Skeletal muscle tissue (tissue), 3 donors: ENCODE measurements at regions not wholly inside any gene's neighbourhood (a gene's known extent, or its start where the extent isn't known, plus 50 kb on each side); places are given as distances from the start of the nearest gene placed in this dataset.

ENCODE experiments used
- H3K27ac ChIP-seq: one replicate; pipeline ENCODE4 v1.7.0; 2013; ENCODE audit warnings: mild to moderate bottlenecking, low read depth, low read length, inconsistent platforms
- H3K27me3 ChIP-seq, 3 donors: one replicate each; pipeline ENCODE4 v1.7.0; 2013; ENCODE audit warnings: low read length in 3 of 3; ENCODE audit not compliant: control insufficient read depth in 3 of 3, insufficient read depth in 3 of 3
- H3K36me3 ChIP-seq, 3 donors: one replicate each; pipeline ENCODE4 v1.7.0; 2013; ENCODE audit warnings: low read length in 3 of 3; ENCODE audit not compliant: control insufficient read depth in 3 of 3, insufficient read depth in 3 of 3
- H3K4me1 ChIP-seq, 3 donors: one replicate each; pipeline ENCODE4 v1.7.0; 2013; ENCODE audit warnings: low read length in 3 of 3, mild to moderate bottlenecking in 3 of 3; ENCODE audit not compliant: control insufficient read depth in 3 of 3, insufficient read depth in 3 of 3
- H3K4me3 ChIP-seq, 3 donors: one replicate each; pipeline ENCODE4 v1.7.0; 2013; ENCODE audit warnings: low read length in 3 of 3
- H3K9ac ChIP-seq, 3 donors: one replicate each; pipeline ENCODE4 v1.7.0; 2013; ENCODE audit warnings: low read length in 3 of 3, mild to moderate bottlenecking in 3 of 3, moderate library complexity in 2 of 3, low read depth in 1 of 3
- H3K9me3 ChIP-seq, 3 donors: one replicate each; pipeline ENCODE4 v1.7.0; 2013; ENCODE audit warnings: low read length in 3 of 3; ENCODE audit not compliant: control insufficient read depth in 3 of 3
- donor health status: Osteomylitis.

DNA sequence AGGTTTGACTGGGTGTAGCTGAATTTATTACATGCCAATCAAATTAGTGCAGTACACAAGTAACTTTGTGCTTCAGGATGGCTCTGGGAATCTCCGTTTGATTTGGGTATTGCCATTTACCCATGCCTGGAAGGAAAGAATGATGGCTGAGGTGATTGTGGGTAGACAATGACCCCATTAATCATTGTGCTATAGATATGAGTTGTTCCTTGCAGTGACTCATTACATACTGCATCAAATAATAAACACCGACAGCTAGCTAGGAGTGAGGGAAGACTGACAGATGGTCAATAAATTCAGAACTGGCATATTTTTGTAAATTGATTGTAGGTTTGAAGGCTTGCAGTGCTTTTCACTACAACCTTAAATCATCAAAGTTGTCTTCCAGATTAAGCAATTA is 1069.5 kb downstream of the DIAPH3 start:
- Histone ChIP-seq H3K9me3 (no peaks in the 10 kb centered on the region), H3K9ac (no peak overlapping the region), H3K27me3 (no peaks in the 10 kb centered on the region), H3K36me3 (no peaks in the 10 kb centered on the region), H3K4me1 (no peaks in the 10 kb centered on the region), H3K4me3 (no peak overlapping the region), H3K27ac (no peak overlapping the region)

DNA sequence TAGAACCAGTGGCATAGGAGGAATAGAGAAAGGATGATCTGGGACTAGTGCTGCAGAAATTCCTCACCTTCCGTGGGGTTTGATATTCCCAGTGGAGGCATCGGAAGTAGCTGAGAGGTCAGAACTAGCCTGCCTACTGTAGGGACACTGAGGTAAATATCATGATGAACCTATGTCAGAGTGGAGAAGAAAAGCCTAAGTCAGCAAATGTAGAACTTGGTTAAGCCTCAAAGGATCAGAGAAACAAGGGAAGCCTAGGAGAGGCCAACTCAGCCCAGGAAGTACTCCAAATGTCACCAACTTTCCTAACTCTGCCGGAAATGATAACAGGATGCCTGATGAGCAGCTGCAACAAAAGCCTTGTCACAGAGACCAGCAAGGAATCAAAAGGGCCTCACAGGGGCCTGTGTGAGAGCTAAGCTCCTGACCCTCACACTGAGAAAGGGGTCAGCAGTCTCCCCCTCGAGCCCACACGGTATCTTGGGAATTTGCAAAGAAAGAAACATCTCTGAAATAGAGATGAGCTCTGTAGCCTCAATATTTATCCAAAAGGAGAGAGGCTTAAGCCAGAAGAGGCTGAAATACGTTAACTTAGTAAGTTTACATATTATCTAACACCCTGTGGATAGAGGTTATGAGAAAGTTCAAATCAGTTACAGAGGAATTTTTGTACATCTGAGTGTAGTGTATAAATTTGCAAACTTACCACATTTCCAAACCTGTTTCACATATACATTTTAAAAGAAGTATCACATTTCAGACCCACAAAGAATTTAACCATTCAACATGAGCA is 1064.3 kb downstream of the DIAPH3 start:
- Histone ChIP-seq H3K27ac (no peak overlapping the region), H3K36me3 (no peaks in the 10 kb centered on the region), H3K9ac (no peak overlapping the region), H3K4me3 (no peak overlapping the region), H3K27me3 (no peaks in the 10 kb centered on the region), H3K4me1 (no peaks in the 10 kb centered on the region), H3K9me3 (no peaks in the 10 kb centered on the region)

DNA sequence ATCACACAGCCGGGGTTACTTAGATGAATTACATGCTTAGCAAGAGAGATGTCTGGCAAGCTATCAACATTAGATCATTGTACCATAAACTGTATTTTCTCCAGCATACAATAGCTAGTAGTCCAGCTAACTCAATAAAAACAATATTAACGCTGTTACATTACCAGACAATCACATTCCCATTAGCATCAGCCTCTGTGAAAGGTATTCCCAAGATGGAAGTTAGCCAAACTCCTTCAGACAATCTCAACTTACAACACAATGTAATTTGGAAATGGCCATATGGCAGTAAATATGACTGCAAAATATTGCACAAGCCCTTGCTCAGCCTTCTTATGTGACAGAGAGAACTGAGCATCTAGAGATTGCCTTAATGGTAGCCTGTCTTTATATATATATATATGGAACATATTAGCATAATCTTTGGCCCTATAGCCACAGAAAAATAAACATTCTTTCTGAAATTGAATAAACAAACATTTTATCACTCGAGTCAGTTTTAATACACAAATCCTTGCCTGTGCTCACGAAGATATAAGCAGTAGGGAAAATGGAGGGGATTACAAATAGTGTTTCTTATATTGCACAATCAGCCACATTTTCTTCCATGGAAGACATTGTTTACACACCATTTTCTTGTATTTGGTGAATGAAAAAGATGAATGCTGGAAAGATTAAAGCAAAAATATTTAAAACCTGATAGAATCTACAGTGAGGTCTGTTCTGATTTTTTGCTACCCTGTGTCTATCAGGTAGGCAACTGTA is 1060.5 kb downstream of the DIAPH3 start:
- Histone ChIP-seq H3K4me1 (no peaks in the 10 kb centered on the region), H3K27me3 (no peaks in the 10 kb centered on the region)

DNA sequence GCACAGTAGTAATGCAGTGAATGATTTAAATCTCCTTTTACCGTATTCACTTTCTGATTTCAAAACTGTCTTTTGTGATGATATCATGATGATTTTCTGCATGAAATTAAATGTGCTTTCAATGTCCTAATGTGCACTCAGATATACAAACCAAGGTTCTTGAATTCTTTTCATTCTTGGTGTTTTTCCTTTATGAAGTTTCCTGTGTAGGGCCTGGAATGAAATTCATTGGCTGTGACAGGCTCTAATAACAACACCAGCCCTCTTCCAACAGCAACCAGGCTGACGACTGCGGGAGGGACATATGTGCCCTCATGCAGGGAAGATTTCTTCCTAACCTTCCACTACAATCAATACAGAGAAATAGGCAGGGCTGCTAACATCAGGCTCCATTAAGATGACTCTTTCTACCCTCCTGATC is 1052.0 kb downstream of the DIAPH3 start:
- Histone ChIP-seq H3K27ac (no peak overlapping the region), H3K9ac (no peak overlapping the region), H3K4me1 (no peaks in the 10 kb centered on the region), H3K4me3 (no peak overlapping the region), H3K36me3 (no peaks in the 10 kb centered on the region), H3K27me3 (no peaks in the 10 kb centered on the region), H3K9me3 (no peaks in the 10 kb centered on the region)

More for the DNA sequence above, 1060.5 kb downstream of the DIAPH3 start:
- Histone ChIP-seq H3K9ac (no peak overlapping the region), H3K9me3 (no peaks in the 10 kb centered on the region), H3K4me3 (no peak overlapping the region), H3K36me3 (no peaks in the 10 kb centered on the region), H3K27ac (no peak overlapping the region)

DNA sequence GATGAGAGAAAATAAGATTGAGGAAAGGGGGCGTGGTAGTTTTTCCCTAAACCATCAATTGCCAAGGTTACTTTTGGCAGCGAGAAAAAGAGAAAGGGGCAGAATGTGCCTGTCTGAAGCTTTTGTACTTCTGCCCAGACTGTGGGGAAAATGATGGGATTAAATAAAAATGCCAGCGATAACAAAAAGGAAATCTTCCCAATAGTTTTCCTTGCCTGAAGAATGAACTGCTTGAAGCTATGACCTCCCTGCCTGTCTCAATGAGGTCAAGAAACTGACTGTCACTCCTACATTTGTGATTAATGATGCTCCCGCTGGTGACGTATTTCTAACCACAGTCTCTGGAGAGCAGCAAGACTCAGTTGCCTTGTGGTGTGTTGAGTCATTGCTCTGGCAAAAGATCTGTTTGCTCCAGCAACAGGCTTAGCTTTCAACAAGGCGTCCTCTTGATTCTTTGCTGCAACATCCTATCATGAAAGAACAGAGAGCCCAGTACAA is 1051.5 kb downstream of the DIAPH3 start:
- H3K4me1 ChIP-seq: no peaks in the 10 kb centered on the region
- H3K4me3 ChIP-seq: no peak overlapping the region
- H3K9me3 ChIP-seq: no peaks in the 10 kb centered on the region
- H3K27me3 ChIP-seq: no peaks in the 10 kb centered on the region
- H3K27ac ChIP-seq: no peak overlapping the region
- no peaks in the 10 kb centered on the region for H3K36me3 ChIP-seq
- H3K9ac ChIP-seq: no peak overlapping the region

DNA sequence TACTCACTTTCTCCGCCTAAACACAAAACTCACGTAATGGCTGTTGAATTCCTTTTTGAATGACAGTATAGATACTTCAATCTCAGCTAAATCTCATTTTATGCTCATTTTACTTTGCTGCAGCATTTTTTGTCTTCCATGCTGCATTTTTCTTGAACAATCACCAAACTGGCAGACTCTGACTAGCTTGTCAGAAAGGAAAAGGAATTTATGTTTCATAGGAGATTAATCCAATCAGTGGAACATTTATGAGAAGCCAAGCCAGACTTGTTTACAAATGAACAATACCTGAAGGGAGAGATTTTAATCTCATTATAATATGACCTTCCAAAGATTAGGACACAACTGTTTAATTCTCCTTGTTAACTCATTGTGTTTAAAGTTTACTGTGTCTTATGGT is 1044.3 kb downstream of the DIAPH3 start:
- H3K36me3 ChIP-seq: no peaks in the 10 kb centered on the region
- no peak overlapping the region for H3K27ac ChIP-seq
- H3K9me3 ChIP-seq: no peaks in the 10 kb centered on the region
- peaks cover 0 to 2% (median 0%) of the 10 kb centered on the region in 3 donors for H3K27me3 ChIP-seq
- H3K4me3 ChIP-seq: no peak overlapping the region
- H3K4me1 ChIP-seq: no peaks in the 10 kb centered on the region
- no peak overlapping the region for H3K9ac ChIP-seq

DNA sequence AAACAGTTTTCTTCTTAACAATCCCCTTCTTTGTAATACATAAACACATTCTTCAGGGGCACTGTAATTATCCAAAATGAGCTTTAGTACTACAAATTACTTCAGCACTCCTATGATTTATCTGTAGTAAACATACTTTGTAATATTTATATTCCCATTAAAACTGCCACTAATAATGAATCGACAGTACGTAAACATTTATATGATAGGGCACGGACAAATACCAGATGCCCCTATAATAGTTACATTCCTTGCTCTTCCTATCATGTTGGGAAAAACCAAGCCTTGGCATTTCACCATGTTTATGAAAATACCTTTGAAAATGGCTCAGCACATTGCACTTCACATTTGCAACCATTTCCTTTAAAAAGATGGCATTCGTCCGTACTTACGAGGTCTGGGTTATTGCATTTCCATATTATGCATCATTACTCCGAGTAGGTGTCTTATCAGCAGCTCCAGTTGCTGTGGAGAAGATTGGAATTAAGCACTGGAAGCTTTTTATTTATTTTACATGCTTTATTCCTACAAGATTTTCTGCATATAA is 1043.4 kb downstream of the DIAPH3 start:
- Histone ChIP-seq H3K27ac (no peak overlapping the region), H3K27me3 (peaks cover 0 to 2% (median 0%) of the 10 kb centered on the region in 3 donors)

DNA sequence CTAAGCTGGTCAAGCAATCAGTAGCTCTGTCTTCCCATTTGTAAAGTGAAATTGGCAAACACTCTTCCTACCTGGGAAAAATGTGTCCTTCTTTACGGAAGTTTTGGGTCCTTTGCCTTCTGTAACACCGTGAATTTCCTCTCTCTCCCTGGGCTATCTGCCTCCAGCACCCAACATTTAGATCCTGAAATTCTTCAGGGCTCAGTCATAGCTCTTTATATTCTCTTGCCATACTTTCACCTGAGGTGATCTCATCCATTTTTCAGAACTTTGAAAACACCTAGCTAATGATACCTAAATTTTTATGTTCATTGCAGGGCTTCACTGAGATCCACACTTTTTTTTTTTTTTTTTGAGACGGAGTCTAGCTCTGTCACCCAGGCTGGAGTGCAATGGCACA is 1042.2 kb downstream of the DIAPH3 start:
- H3K4me1 ChIP-seq: no peaks in the 10 kb centered on the region
- H3K9ac ChIP-seq: no peak overlapping the region
- no peak overlapping the region for H3K27ac ChIP-seq
- no peaks in the 10 kb centered on the region for H3K36me3 ChIP-seq
- H3K9me3 ChIP-seq: no peaks in the 10 kb centered on the region
- peaks cover 0 to 2% (median 0%) of the 10 kb centered on the region in 3 donors for H3K27me3 ChIP-seq
- no peak overlapping the region for H3K4me3 ChIP-seq

More for the DNA sequence above, 1043.4 kb downstream of the DIAPH3 start:
- no peak overlapping the region for H3K9ac ChIP-seq
- H3K36me3 ChIP-seq: no peaks in the 10 kb centered on the region
- no peaks in the 10 kb centered on the region for H3K9me3 ChIP-seq
- H3K4me3 ChIP-seq: no peak overlapping the region
- H3K4me1 ChIP-seq: no peaks in the 10 kb centered on the region

DNA sequence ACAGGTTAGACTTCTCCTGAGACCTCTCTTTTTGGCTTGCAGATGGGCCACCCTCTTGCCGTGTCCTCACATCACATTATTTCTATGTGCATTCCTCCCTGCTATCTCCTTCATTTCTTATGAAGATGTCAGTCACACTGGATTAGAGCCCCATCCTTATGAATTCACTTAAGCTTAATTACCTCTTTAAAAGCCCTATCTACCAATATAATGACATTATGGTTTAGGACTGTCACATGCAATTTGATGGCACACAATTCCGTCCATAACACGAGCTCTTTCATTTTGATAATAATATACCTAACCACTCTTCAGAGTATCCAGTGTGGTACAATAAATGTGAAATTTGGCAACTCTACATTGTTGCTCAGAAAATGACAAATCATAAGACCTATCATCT is 1037.3 kb downstream of the DIAPH3 start:
- Histone ChIP-seq H3K9me3 (no peaks in the 10 kb centered on the region), H3K27me3 (no peaks in the 10 kb centered on the region), H3K27ac (no peak overlapping the region), H3K9ac (no peak overlapping the region), H3K4me1 (no peaks in the 10 kb centered on the region), H3K36me3 (no peaks in the 10 kb centered on the region), H3K4me3 (no peak overlapping the region)

DNA sequence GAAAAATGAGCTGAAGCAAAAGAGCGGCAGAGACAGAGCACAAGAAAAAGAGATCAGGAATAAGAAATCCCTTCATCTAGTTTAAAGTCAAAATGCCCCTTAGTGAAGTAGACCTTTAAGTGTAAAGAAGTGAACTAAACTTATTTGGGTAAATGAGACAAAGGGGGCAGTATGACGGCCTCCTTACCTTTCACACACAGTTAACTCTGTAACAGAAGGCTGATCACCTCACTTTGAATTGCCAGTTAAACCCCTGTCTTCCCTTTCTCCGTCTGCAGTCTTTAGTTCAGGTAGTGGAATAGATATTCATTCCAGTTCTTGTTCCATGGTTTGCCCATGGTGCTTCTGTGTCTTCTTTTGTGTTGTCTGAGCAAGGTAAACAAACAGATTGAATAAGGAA is 1029.8 kb downstream of the DIAPH3 start:
- Histone ChIP-seq H3K9ac (no peak overlapping the region), H3K4me1 (no peaks in the 10 kb centered on the region), H3K4me3 (no peak overlapping the region), H3K36me3 (no peaks in the 10 kb centered on the region), H3K9me3 (no peaks in the 10 kb centered on the region), H3K27me3 (no peaks in the 10 kb centered on the region), H3K27ac (no peak overlapping the region)
